Endothelial cell of umbilical vein (primary cell): ENCODE measurements at regions not wholly inside any gene's neighbourhood (a gene's known extent, or its start where the extent isn't known, plus 50 kb on each side); places are given as distances from the start of the nearest gene placed in this dataset.
"Not testable (repeated sequence)": the region's sequence is repeated elsewhere in the genome, so short reads cannot be mapped to it uniquely, and the experiment has no call there.

Experiments
- CTCF ChIP-seq, 2 donors: IDR thresholded peaks; 1 replicate in 1 of 2; 2 replicates in 1 of 2; pipeline ENCODE4 v1.5.1; 2011; ENCODE audit warnings: low read length in 2 of 2, mild to moderate bottlenecking in 2 of 2, moderate library complexity in 2 of 2, control low read depth in 1 of 2, inconsistent platforms in 1 of 2, low read depth in 1 of 2; ENCODE audit not compliant: insufficient read depth in 1 of 2; ENCODE audit errors: extremely low read depth in 1 of 2
- EZH2 ChIP-seq: IDR thresholded peaks from 2 replicates; pipeline ENCODE4 v1.6.1; 2012; ENCODE audit warnings: borderline replicate concordance, low read depth, mild to moderate bottlenecking, moderate library complexity, low read length, inconsistent platforms; ENCODE audit not compliant: severe bottlenecking
- MYC ChIP-seq: IDR thresholded peaks from one replicate; pipeline ENCODE4 v1.6.1; 2011; ENCODE audit warnings: mild to moderate bottlenecking, low read depth, low read length
- POLR2A ChIP-seq: IDR thresholded peaks from 2 replicates; pipeline ENCODE4 v1.6.1; 2012; ENCODE audit warnings: low read depth, mild to moderate bottlenecking, control low read depth, low read length

- not testable (repeated sequence) for TF ChIP-seq CTCF (IDR thresholded peaks at IDR 0.05; ENCODE audit: extremely low read depth in 1 of 2, insufficient read depth in 1 of 2, low read depth in 1 of 2, low read length in 2 of 2); POLR2A; EZH2; MYC
These were observed 192.1 kb downstream of the MREG start for GRCh38 chr2:215821298-215821697.
